Ishikawa (cell line): ENCODE measurements at regions not wholly inside any gene's neighbourhood (a gene's known extent, or its start where the extent isn't known, plus 50 kb on each side); places are given as distances from the start of the nearest gene placed in this dataset.

ENCODE experiments used
- MAX ChIP-seq: IDR thresholded peaks from 2 replicates; pipeline ENCODE4 v1.6.1; 2012
- NFIC ChIP-seq: IDR thresholded peaks from 2 replicates; pipeline ENCODE4 v1.6.1; 2012
- TAF1 ChIP-seq: IDR thresholded peaks from 2 replicates; pipeline ENCODE4 v1.6.1; 2012; ENCODE audit warnings: low read depth, mild to moderate bottlenecking
- TCF12 ChIP-seq: IDR thresholded peaks from 2 replicates; pipeline ENCODE4 v1.6.1; 2012; ENCODE audit warnings: low read depth
- YY1 ChIP-seq: IDR thresholded peaks from 2 replicates; pipeline ENCODE4 v1.6.1; 2012; ENCODE audit warnings: low read depth

- TF ChIP-seq NFIC (no peak), MAX (no peak), YY1 (no peak), TCF12 (no peak), TAF1 (no peak)
Observed at GRCh38 chr2:146584316-146584715, 1260.5 kb upstream of the ACVR2A start.
